Nephron progenitor cell (in vitro differentiated cells): ENCODE measurements at regions not wholly inside any gene's neighbourhood (a gene's known extent, or its start where the extent isn't known, plus 50 kb on each side); places are given as distances from the start of the nearest gene placed in this dataset.

ENCODE experiments used
- DNase-seq: peaks from one replicate; pipeline ENCODE4 v3.0.0; 2021
- H3K27ac Mint-ChIP-seq: 2 replicates; pipeline ENCODE4 v1.8.0; 2021; ENCODE audit warnings: mild to moderate bottlenecking, moderate library complexity, mixed read lengths
- H3K27me3 Mint-ChIP-seq: 2 replicates; pipeline ENCODE4 v1.8.0; 2021; ENCODE audit warnings: mild to moderate bottlenecking, low read depth, mixed read lengths; ENCODE audit not compliant: poor library complexity
- H3K36me3 Mint-ChIP-seq: 2 replicates; pipeline ENCODE4 v1.8.0; 2021; ENCODE audit warnings: low read depth, mixed read lengths
- H3K4me1 Mint-ChIP-seq: 2 replicates; pipeline ENCODE4 v1.8.0; 2021; ENCODE audit warnings: mixed read lengths
- H3K4me3 Mint-ChIP-seq: 2 replicates; pipeline ENCODE4 v1.8.0; 2021; ENCODE audit warnings: mild to moderate bottlenecking, moderate library complexity, mixed read lengths
- H3K9me3 Mint-ChIP-seq: 2 replicates; pipeline ENCODE4 v1.8.0; 2021; ENCODE audit warnings: mild to moderate bottlenecking, moderate library complexity, mixed read lengths
- TF ChIP-seq, protein P1 (sequence below): fragments of 200-600 bp; sonication (generic); IDR thresholded peaks from 2 replicates; pipeline ENCODE4 v1.5.0; 2021; ENCODE audit warnings: antibody characterized with exemption

DNA sequence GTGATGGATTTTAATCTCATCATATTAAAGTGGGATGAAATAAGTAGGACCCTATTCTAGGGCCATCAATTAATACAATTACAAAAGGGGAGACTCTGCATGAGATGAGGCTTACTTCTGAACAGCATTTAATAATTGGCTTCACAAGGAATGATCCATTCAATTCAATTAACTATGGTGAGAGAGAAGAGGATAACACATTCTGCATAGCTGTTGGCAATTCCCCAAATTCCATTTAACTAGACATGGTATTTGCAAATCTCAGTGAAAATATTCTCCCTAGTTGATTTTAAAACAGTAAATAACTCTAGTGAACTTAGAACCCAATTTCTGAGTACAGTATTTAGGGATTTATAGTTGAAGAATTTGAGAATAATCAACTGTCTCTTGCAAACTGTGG, 145.3 kb downstream of the NOC3L start:
- Mint-ChIP-seq H3K27me3 (no peaks in the 10 kb centered on the region), H3K27ac (no peak overlapping the region), H3K4me3 (no peak overlapping the region), H3K36me3 (no peaks in the 10 kb centered on the region), H3K9me3 (no peaks in the 10 kb centered on the region), H3K4me1 (peaks cover 7% of the 10 kb centered on the region)
- no peak for DNase-seq
- TF ChIP-seq, protein P1, sequence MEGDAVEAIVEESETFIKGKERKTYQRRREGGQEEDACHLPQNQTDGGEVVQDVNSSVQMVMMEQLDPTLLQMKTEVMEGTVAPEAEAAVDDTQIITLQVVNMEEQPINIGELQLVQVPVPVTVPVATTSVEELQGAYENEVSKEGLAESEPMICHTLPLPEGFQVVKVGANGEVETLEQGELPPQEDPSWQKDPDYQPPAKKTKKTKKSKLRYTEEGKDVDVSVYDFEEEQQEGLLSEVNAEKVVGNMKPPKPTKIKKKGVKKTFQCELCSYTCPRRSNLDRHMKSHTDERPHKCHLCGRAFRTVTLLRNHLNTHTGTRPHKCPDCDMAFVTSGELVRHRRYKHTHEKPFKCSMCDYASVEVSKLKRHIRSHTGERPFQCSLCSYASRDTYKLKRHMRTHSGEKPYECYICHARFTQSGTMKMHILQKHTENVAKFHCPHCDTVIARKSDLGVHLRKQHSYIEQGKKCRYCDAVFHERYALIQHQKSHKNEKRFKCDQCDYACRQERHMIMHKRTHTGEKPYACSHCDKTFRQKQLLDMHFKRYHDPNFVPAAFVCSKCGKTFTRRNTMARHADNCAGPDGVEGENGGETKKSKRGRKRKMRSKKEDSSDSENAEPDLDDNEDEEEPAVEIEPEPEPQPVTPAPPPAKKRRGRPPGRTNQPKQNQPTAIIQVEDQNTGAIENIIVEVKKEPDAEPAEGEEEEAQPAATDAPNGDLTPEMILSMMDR, result no peak

DNA sequence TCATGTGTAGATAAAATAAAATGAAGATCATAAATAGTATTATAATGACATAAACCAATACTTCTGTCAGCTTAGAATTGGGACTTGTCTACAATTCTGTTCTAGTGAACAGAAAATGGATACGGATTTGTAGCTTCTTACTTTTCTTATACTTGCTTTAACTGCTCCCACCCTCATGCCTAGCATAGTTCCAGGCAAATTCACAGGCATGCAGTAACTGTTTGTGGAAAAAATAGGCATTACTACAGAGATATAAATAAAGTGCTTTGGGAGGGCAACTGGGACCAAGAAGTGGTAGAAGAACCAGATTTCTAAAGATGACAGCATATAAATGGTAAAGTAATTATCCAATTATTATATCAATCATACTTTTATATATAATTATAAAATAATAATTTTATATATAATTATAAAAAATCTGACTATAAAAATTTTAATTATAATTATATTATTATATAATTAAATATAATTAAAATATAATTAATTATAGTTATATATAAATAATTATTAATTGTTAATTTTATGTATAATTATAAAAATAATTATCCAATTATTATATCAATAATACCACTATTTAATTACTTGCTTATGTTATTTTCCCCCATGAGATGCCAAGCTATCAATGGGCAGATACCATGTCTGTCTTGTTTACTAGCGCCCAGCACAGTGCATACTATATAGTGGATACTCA, 144.1 kb downstream of the NOC3L start:
- H3K9me3 Mint-ChIP-seq, result no peaks in the 10 kb centered on the region
- no peaks in the 10 kb centered on the region for H3K27me3 Mint-ChIP-seq
- no peak overlapping the region for H3K27ac Mint-ChIP-seq
- H3K4me3 Mint-ChIP-seq, result no peak overlapping the region
- no peaks in the 10 kb centered on the region for H3K36me3 Mint-ChIP-seq
- TF ChIP-seq, protein P1, result no peak
- H3K4me1 Mint-ChIP-seq, result no peaks in the 10 kb centered on the region
- no peak for DNase-seq

DNA sequence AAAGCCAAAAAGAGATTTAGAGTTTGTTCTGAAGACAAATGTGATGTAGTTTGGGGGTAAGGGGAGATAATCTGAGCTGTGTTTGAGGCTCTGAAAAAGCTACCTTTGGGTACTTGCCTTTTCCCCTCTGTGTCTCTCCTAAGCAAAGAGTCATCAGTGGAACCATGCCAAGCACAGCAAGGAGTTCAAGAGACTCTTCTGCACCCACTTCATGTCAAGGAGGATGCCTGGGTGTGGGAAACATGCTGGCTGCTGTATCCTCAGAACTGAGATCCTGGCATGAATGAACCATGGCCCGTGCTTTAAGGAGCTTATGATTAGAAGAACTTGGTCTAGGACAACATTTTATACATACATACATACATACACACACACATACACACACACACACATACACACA, 142.9 kb downstream of the NOC3L start:
- Mint-ChIP-seq H3K36me3 (no peaks in the 10 kb centered on the region), H3K4me3 (no peak overlapping the region), H3K27me3 (no peaks in the 10 kb centered on the region), H3K27ac (no peak overlapping the region), H3K9me3 (no peaks in the 10 kb centered on the region), H3K4me1 (no peaks in the 10 kb centered on the region)
- no peak for DNase-seq
- TF ChIP-seq, protein P1, result no peak

DNA sequence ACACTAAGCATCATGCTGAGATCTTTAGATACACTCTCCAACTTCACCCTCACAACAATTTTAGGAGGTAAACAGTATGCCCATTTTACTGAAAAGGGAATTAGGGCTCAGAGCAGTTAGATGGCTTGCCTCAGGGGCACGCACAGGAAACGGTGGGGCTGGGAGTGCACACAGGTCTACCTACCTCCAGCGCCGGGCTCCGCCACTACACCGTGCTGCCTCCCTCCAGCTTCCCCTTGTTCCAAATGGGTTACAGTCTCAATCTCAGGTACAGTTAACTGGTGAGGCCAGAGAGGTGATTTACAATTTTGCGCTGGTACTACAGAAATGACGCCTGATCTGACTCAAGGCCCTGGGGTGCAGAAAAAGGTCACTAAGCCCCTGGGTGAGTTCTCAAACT, 142.0 kb downstream of the NOC3L start:
- TF ChIP-seq, protein P1, result no peak
- Mint-ChIP-seq H3K4me3 (no peak overlapping the region), H3K9me3 (no peaks in the 10 kb centered on the region), H3K36me3 (no peaks in the 10 kb centered on the region), H3K4me1 (no peaks in the 10 kb centered on the region), H3K27ac (no peak overlapping the region), H3K27me3 (no peaks in the 10 kb centered on the region)
- no peak for DNase-seq

DNA sequence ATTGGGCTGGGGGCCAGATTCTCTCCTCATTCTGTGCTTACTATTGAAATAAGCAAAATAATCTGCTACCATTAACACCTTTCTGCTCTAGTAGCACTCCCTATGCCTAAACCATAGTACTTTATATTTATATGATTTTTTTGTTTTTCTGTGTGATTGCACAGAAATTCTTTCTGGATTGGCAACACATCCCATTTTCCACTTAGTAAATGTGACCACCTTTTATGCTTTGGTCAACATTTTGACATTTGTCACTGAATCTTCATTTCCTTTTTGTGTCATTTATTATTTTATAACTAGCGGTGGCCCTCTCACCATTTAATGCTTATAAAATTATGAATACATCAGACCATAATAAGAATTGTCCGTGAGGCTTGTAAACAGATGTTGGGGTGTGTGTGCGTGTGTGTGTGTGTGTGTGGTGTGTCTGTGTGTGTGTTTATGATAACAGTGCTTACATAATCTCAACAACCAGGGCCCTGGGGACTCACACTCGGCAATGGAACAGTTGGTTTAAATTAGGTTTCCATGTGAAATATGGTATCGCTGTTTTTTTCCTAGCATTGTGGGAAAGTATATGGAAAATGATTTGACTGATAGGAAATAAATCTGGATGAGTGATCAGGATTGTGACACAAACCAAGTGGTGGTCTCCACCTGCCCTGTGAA, 138.9 kb downstream of the NOC3L start:
- H3K27ac Mint-ChIP-seq, result no peak overlapping the region
- TF ChIP-seq, protein P1, result no peak
- no peaks in the 10 kb centered on the region for H3K27me3 Mint-ChIP-seq

DNA sequence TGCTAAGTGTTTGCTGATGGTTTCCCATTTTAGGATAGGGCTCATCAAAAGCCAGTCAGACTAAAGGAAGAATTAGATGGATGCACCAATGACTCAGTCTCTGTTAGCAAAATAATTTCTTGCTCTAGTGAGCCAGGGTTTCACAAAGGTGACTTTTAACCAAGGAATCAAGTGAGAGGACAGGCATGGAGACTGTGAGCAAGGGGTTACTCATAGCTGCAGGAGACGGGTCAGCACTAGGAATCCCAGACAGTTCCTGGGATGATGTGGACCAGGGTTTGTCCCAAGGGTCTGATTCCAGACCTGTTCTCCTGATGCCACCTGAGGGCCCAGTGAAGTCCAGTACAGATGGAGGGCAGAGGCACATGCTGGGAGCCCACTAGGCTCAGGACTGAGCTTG, 138.1 kb downstream of the NOC3L start:
- DNase-seq, result no peak
- H3K4me1 Mint-ChIP-seq, result no peaks in the 10 kb centered on the region
- H3K9me3 Mint-ChIP-seq, result no peaks in the 10 kb centered on the region
- H3K36me3 Mint-ChIP-seq, result no peaks in the 10 kb centered on the region
- no peak overlapping the region for H3K4me3 Mint-ChIP-seq
- TF ChIP-seq, protein P1, result no peak
- H3K27ac Mint-ChIP-seq, result no peak overlapping the region
- H3K27me3 Mint-ChIP-seq, result no peaks in the 10 kb centered on the region

More for the DNA sequence above, 138.9 kb downstream of the NOC3L start:
- no peaks in the 10 kb centered on the region for H3K9me3 Mint-ChIP-seq
- no peak overlapping the region for H3K4me3 Mint-ChIP-seq
- H3K36me3 Mint-ChIP-seq, result no peaks in the 10 kb centered on the region
- DNase-seq, result no peak
- H3K4me1 Mint-ChIP-seq, result no peaks in the 10 kb centered on the region
